Right lobe of liver (tissue), 6 donors: ENCODE measurements at regions not wholly inside any gene's neighbourhood (a gene's known extent, or its start where the extent isn't known, plus 50 kb on each side); places are given as distances from the start of the nearest gene placed in this dataset.

Experiments
- ATAC-seq, 4 donors: fragments of 200-7000 bp; cut with Tn5 transposase; one replicate each; pipeline ENCODE4 v1.9.1; 2020; ENCODE audit warnings: mild to moderate bottlenecking in 4 of 4, moderate library complexity in 4 of 4
- DNase-seq, 3 donors: peaks; one replicate each; pipeline ENCODE4 v3.0.0-alpha.2; 2020
- H3K27ac ChIP-seq, 3 donors: fragments of 200-600 bp; one replicate each; pipeline ENCODE4 v1.8.0; 2022
- H3K27me3 ChIP-seq, 2 donors: fragments of 200-600 bp; one replicate each; pipeline ENCODE4 v1.8.0; 2022
- H3K36me3 ChIP-seq, 4 donors: fragments of 200-600 bp; sonication (generic) in 1 of 4; one replicate each; pipeline versions ENCODE4 v1.5.1 to v1.8.0; 2017 to 2022; ENCODE audit warnings: control low read depth in 1 of 4
- H3K4me1 ChIP-seq, 4 donors: fragments of 200-600 bp; sonication (generic) in 1 of 4; one replicate each; pipeline versions ENCODE4 v1.5.1 to v1.8.0; 2017 to 2022; ENCODE audit warnings: control low read depth in 1 of 4
- H3K4me3 ChIP-seq, 3 donors: fragments of 200-600 bp; one replicate each; pipeline ENCODE4 v1.8.0; 2022
- H3K9me3 ChIP-seq, 4 donors: fragments of 200-600 bp; sonication (generic) in 1 of 4; one replicate each; pipeline versions ENCODE4 v1.5.1 to v1.8.0; 2017 to 2022; ENCODE audit warnings: control low read depth in 1 of 4
- CTCF ChIP-seq, 4 donors: fragments of 200-600 bp in 3 of 4; fragments of 450-650 bp in 1 of 4; IDR thresholded peaks; one replicate each; pipeline versions ENCODE4 v1.5.1 to v1.8.0; 2016 to 2022; ENCODE audit warnings: antibody characterized with exemption in 4 of 4, mild to moderate bottlenecking in 2 of 4
- POLR2A ChIP-seq: fragments of 450-650 bp; IDR thresholded peaks from one replicate; pipeline ENCODE4 v1.6.1; 2017; ENCODE audit warnings: antibody characterized with exemption, mild to moderate bottlenecking
- WGBS: methylation state at CpG from one replicate; pipeline ENCODE4 v1.1.6; 2018; ENCODE audit warnings: low coverage, low lambda C conversion rate; ENCODE audit not compliant: insufficient coverage; ENCODE audit errors: missing lambda C conversion rate; 5-methylcytosine and 5-hydroxymethylcytosine counted together
- intact Hi-C, 2 donors: fragments of 100-400 bp; cut with DNase I; formaldehyde crosslinking; loops; one replicate each; pipeline versions ENCODE4 v1.11.2 to v1.14.1; 2022
- donor health status: DM: no; HTN: yes; CAD: no.
- donor health status: DM: no; HTN: no; CAD: no.
- donor health status: DM: no; HTN: no; CAD: no.
- donor health status: DM: no; HTN: yes; CAD: no.
- donor health status: DM: no; HTN: yes; CAD: no.

- H3K4me1 ChIP-seq, result no peaks in the 10 kb centered on the region
- 47% methylated on average over 2 of the region's 3 CpGs for WGBS
- no peak for DNase-seq
- no peaks in the 10 kb centered on the region for H3K36me3 ChIP-seq
- H3K27ac ChIP-seq, result no peak overlapping the region
- H3K9me3 ChIP-seq, result no peaks in the 10 kb centered on the region
- no peaks in the 10 kb centered on the region for H3K27me3 ChIP-seq
- intact Hi-C loops, result no loop called here
- TF ChIP-seq POLR2A (no peak), CTCF (IDR thresholded peaks at IDR 0.05) (no peak)
- no peak overlapping the region for H3K4me3 ChIP-seq
- no peak for ATAC-seq
These were observed 282.3 kb upstream of the TBC1D5 start for GRCh38 chr3:18024715-18025114.

DNA sequence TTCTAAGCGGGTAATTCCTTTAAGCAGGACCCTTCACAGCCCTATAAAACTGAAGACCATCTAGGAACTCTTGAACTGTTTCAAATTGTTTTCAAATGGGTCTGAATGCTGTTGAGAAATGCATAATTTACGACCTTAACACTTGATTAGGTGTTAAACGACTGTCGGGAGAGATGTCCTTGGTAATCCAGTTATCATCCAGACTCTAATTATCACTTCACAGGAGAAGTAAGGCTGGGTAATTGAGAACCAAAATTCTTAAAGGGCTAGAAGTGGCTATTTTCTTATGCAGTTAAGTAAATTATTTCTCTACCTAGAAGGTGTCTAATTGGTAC lies 276.7 kb upstream of the TBC1D5 start:
- H3K27ac ChIP-seq, result no peak overlapping the region
- H3K9me3 ChIP-seq, result no peaks in the 10 kb centered on the region
- no peak overlapping the region for H3K4me3 ChIP-seq
- DNase-seq, result no peak
- intact Hi-C loops, result no loop called here
- TF ChIP-seq POLR2A, result no peak
- TF ChIP-seq CTCF (IDR thresholded peaks at IDR 0.05), result no peak
- no peaks in the 10 kb centered on the region for H3K27me3 ChIP-seq
- no peak for ATAC-seq
- WGBS, result 33% methylated on average over 4 of the region's 4 CpGs
- no peaks in the 10 kb centered on the region for H3K4me1 ChIP-seq
- no peaks in the 10 kb centered on the region for H3K36me3 ChIP-seq

- no peak for TF ChIP-seq POLR2A
- no peak for TF ChIP-seq CTCF (IDR thresholded peaks at IDR 0.05)
- Histone ChIP-seq H3K9me3 (no peaks in the 10 kb centered on the region), H3K4me1 (no peaks in the 10 kb centered on the region), H3K36me3 (no peaks in the 10 kb centered on the region), H3K4me3 (no peak overlapping the region), H3K27ac (no peak overlapping the region), H3K27me3 (no peaks in the 10 kb centered on the region)
- intact Hi-C loops, result no loop called here
- WGBS, result 29% methylated on average over 5 of the region's 5 CpGs
- no peak for ATAC-seq
- no peak for DNase-seq
These were observed 276.2 kb upstream of the TBC1D5 start for GRCh38 chr3:18018491-18019160.

DNA sequence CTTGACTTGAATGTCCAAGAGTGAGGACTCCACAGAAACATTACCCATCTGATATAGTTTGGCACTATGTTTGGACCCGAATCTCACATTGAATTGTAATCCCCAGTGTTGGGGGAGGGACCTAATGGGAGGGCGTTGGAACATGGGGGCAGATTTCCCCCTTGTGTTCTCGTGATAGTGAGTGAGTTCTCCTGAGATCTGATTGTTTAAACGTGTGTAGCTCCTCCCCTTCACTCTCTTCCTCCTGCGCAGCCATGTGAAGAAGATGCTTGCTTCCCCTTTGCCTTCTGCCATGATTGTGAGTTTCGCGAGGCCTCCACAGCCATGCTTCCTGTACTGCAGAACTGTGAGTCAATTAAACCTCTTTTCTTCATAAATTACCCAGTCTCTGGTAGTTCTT lies 273.9 kb upstream of the TBC1D5 start:
- Histone ChIP-seq H3K27me3 (no peaks in the 10 kb centered on the region), H3K4me1 (no peaks in the 10 kb centered on the region), H3K27ac (no peak overlapping the region), H3K4me3 (no peak overlapping the region), H3K9me3 (no peaks in the 10 kb centered on the region), H3K36me3 (no peaks in the 10 kb centered on the region)
- DNase-seq (no peak), ATAC-seq (no peak)
- no peak for TF ChIP-seq CTCF (IDR thresholded peaks at IDR 0.05)
- TF ChIP-seq POLR2A, result no peak
- WGBS, result 56% methylated on average over 6 of the region's 7 CpGs
- intact Hi-C loops, result no loop called here

GRCh38 chr3:18012933-18013332 lies 270.5 kb upstream of the TBC1D5 start:
- DNase-seq (no peak), ATAC-seq (no peak)
- no peaks in the 10 kb centered on the region for H3K36me3 ChIP-seq
- 48% methylated on average over 4 of the region's 4 CpGs for WGBS
- no peaks in the 10 kb centered on the region for H3K4me1 ChIP-seq
- intact Hi-C loops, result no loop called here
- no peak overlapping the region for H3K27ac ChIP-seq
- no peaks in the 10 kb centered on the region for H3K27me3 ChIP-seq
- TF ChIP-seq CTCF (IDR thresholded peaks at IDR 0.05) (no peak), POLR2A (no peak)
- H3K4me3 ChIP-seq, result no peak overlapping the region
- no peaks in the 10 kb centered on the region for H3K9me3 ChIP-seq
